ENCODE measurements at regions not wholly inside any gene's neighbourhood (a gene's known extent, or its start where the extent isn't known, plus 50 kb on each side); places are given as distances from the start of the nearest gene placed in this dataset.

DNA sequence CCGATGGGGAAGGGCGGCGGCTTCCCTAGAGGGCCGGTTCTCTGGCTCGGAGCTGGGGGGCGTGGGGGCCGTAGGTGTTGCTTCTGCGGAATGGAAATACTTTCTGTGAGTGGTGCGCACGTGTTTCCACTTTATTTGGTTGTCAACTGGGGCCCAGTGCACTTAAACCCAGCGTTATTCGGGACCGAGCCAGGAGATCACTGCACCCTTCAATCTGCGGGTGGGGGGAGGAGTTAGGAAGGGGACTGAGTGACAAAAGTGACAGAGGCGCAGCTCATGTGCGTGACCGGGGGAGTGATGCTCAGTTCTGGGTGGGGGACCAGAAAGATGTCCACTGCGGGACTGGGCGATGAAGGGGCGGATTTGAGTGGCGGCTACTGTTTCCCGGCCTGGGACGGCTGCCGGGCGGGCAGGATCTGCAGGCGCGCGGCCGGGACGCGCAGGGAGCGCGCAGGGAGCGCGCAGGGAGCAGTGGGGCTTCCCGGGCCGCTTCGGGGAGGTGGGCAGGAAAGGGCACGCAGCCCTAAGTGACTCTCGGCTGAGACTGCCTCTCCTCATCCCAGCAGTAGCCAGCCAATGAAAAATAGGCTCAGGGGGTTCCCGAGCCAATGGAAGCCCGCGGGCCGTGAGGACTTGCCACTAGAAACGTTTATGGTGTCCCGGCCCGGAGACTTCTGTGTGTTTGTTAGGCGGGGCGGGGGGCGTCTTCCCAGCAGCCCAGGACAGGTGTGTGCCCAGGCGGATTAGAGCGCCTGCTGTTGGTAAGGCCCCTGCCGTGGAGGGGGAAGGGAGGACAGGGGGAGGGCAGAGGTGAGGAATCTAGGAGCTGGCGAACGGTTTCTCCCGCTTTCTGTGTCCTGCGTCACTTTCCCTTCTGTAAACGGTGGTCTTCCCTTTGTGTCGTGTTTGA, 54.3 kb upstream of the KDM7A start:
- Histone ChIP-seq H3K4me3 (ENCODE audit: low read length) (peak overlapping the region; percentile 58), H3K4me1 (ENCODE audit: insufficient read depth, low read length) (peaks cover 44% of the 10 kb centered on the region), H3K9me3 (ENCODE audit: low read depth, low read length) (no peaks in the 10 kb centered on the region), H3K27me3 (ENCODE audit: insufficient read depth, low read length) (no peaks in the 10 kb centered on the region)

- H3K9me3 ChIP-seq (ENCODE audit: low read depth, low read length) = no peaks in the 10 kb centered on the region
- peak overlapping the region; percentile 58 for H3K4me3 ChIP-seq (ENCODE audit: low read length)
- no peaks in the 10 kb centered on the region for H3K27me3 ChIP-seq (ENCODE audit: insufficient read depth, low read length)
- H3K4me1 ChIP-seq (ENCODE audit: insufficient read depth, low read length) = peaks cover 51% of the 10 kb centered on the region
These were observed 53.7 kb upstream of the KDM7A start for GRCh38 chr7:140230516-140230860.

DNA sequence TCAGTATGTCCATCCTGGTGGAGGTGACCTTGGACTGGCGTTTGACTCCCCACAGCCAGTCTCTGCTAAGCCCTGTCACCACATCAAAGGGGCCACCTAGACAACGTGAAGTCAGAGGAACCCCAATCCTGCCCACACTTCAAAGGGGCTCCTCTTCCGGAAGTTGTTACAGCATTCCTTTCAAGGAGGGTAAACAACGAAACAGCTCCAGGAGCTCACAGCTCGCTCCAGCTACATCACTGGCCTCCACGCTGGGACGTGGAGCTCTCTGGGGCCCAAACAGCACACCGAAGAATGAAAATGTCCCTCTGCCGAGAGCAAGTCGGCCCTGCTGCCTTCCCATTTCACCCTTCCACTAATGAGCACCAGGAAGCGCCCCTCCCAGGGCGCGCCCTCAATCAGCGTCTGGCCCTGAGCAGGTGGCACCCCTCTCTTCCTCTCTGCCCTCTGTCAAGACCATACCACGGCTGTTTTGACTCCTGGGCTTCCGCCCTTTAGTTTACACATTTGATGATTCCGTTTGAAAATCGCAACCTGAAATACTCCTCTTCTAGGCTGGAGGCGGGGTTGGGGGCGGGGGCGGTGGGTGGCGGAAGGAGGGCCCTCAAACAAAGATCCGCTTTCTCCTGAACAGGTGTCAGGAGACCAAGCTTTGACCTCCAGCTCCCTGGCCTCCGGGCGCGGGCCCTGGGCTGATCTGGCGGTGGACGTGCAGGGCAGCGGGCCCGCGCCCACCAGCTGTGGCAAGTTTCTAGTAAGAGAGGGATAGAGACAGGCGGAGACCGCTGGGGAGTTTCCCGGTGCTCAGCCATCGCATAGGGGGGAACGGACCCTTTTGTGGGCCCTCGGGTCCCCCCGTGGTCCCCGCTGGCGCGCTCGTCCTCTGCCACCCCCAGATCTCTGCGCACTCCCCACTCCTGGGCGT, 53.1 kb upstream of the KDM7A start:
- no peaks in the 10 kb centered on the region for H3K9me3 ChIP-seq (ENCODE audit: low read depth, low read length)
- H3K4me3 ChIP-seq (ENCODE audit: low read length) = peak overlapping the region; percentile 58
- no peaks in the 10 kb centered on the region for H3K27me3 ChIP-seq (ENCODE audit: insufficient read depth, low read length)
- H3K4me1 ChIP-seq (ENCODE audit: insufficient read depth, low read length) = peaks cover 57% of the 10 kb centered on the region

GRCh38 chr7:140229101-140229525, 52.3 kb upstream of the KDM7A start:
- no peaks in the 10 kb centered on the region for H3K27me3 ChIP-seq (ENCODE audit: insufficient read depth, low read length)
- no peak overlapping the region for H3K4me3 ChIP-seq (ENCODE audit: low read length)
- H3K4me1 ChIP-seq (ENCODE audit: insufficient read depth, low read length) = peaks cover 64% of the 10 kb centered on the region
- H3K9me3 ChIP-seq (ENCODE audit: low read depth, low read length) = no peaks in the 10 kb centered on the region

Measured in mononuclear cell (primary cell).